ENCODE measurements at regions not wholly inside any gene's neighbourhood (a gene's known extent, or its start where the extent isn't known, plus 50 kb on each side); places are given as distances from the start of the nearest gene placed in this dataset.

DNA sequence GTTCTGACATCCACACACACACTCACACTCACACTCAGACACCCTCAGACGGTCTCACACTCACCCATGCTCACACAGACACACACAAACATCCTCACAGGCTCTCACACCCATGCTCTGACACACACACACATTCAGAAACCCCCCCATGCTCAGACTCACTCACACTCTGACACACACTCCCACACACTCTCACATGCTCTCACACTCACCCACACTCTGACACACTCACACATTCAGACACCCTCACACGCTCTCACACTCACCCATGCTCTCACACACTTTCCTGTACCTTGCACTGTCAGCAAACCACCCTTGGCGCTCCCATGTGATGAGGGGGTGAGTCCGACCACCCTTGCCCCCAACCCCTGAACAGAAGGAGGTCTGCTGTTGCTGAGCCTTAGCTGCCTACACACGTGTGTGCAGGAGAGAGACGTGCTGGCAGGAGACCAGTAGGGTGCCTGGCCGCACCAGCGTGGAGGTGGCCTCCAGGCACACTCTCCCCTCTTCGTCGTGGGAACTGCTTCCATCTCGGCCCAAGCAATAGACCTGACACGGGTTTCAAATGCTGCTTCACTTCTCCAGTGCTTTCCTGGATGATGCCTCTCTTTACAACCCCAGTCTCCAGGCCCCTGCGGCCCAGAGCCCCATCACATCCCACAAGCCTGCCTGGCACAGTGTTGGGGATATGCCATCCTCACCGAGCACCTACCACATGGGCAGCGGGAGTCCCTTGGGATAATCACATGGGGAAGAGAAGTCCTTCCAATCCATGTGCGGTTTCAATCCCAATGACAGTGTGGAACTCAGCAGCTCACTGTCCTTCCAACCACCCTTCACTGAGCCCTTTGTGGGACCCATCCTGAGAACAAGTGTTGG is 267.8 kb upstream of the FOXF1 start:
- TF ChIP-seq CTCF (IDR thresholded peaks at IDR 0.05), result no peak
- TF ChIP-seq EZH2 (IDR thresholded peaks at IDR 0.05), result no peak

Measured in neural progenitor cell (in vitro differentiated cells).